Mesenchymal stem cell (in vitro differentiated cells and primary cell): ENCODE measurements at regions not wholly inside any gene's neighbourhood (a gene's known extent, or its start where the extent isn't known, plus 50 kb on each side); places are given as distances from the start of the nearest gene placed in this dataset.

Experiments used
- DNase-seq: peaks from one replicate; pipeline ENCODE4 v3.0.0-alpha.2; 2013
- H2AFZ ChIP-seq: one replicate; pipeline ENCODE4 v1.6.1; 2013; ENCODE audit warnings: low read depth, mild to moderate bottlenecking, control low read depth, inconsistent platforms, low read length, moderate library complexity
- H2AK5ac ChIP-seq: 2 replicates; pipeline ENCODE4 v1.6.1; 2013; ENCODE audit warnings: low read length, moderate library complexity, mild to moderate bottlenecking, inconsistent platforms; ENCODE audit not compliant: severe bottlenecking
- H2BK120ac ChIP-seq: one replicate; pipeline ENCODE4 v1.6.1; 2013; ENCODE audit warnings: low read depth, mild to moderate bottlenecking, inconsistent platforms, low read length, moderate library complexity
- H2BK12ac ChIP-seq, 2 experiments: one replicate each; pipeline ENCODE4 v1.6.1; 2013; ENCODE audit warnings: inconsistent platforms in 2 of 2, low read length in 2 of 2, mild to moderate bottlenecking in 2 of 2, moderate library complexity in 2 of 2, control low read depth in 1 of 2
- H2BK15ac ChIP-seq: one replicate; pipeline ENCODE4 v1.6.1; 2013; ENCODE audit warnings: mild to moderate bottlenecking, low read depth, inconsistent platforms; ENCODE audit not compliant: poor library complexity, severe bottlenecking
- H2BK5ac ChIP-seq: 2 replicates; pipeline ENCODE4 v1.6.1; 2013; ENCODE audit warnings: low read depth, mild to moderate bottlenecking, low read length, control low read depth, inconsistent platforms; ENCODE audit not compliant: poor library complexity, severe bottlenecking
- H3K14ac ChIP-seq, 2 experiments: one replicate each; pipeline ENCODE4 v1.6.1; 2013; ENCODE audit warnings: inconsistent platforms in 2 of 2, low read length in 2 of 2, control low read depth in 1 of 2, mild to moderate bottlenecking in 1 of 2, moderate library complexity in 1 of 2
- H3K18ac ChIP-seq, 2 experiments: one replicate each; pipeline ENCODE4 v1.6.1; 2013; ENCODE audit warnings: inconsistent platforms in 2 of 2, low read length in 2 of 2, control low read depth in 1 of 2, low read depth in 1 of 2, mild to moderate bottlenecking in 1 of 2
- H3K23ac ChIP-seq, 2 experiments: one replicate each; pipeline ENCODE4 v1.6.1; 2013; ENCODE audit warnings: inconsistent platforms in 2 of 2, low read length in 2 of 2, mild to moderate bottlenecking in 2 of 2, moderate library complexity in 2 of 2, control low read depth in 1 of 2
- H3K27ac ChIP-seq: 2 replicates; pipeline ENCODE4 v1.5.1; 2013; ENCODE audit warnings: mild to moderate bottlenecking, moderate library complexity, low read length, control low read depth, inconsistent platforms; ENCODE audit not compliant: poor library complexity, severe bottlenecking
- H3K27me3 ChIP-seq, 2 experiments: 2 replicates each; pipeline versions ENCODE4 v1.6.1 to v1.7.0; 2013; ENCODE audit warnings: low read length in 2 of 2, mild to moderate bottlenecking in 2 of 2, moderate library complexity in 2 of 2, control low read depth in 1 of 2, inconsistent platforms in 1 of 2; ENCODE audit not compliant: control insufficient read depth in 1 of 2, insufficient read depth in 1 of 2
- H3K36me3 ChIP-seq, 2 experiments: 2 replicates each; pipeline versions ENCODE4 v1.6.1 to v1.7.0; 2013; ENCODE audit warnings: low read length in 2 of 2, control low read depth in 1 of 2, inconsistent platforms in 1 of 2, low read depth in 1 of 2, mild to moderate bottlenecking in 1 of 2; ENCODE audit not compliant: insufficient read depth in 2 of 2, control insufficient read depth in 1 of 2
- H3K4ac ChIP-seq, 2 experiments: one replicate each; pipeline ENCODE4 v1.6.1; 2013; ENCODE audit warnings: inconsistent platforms in 2 of 2, low read length in 2 of 2, mild to moderate bottlenecking in 2 of 2, moderate library complexity in 2 of 2, control low read depth in 1 of 2, low read depth in 1 of 2
- H3K4me1 ChIP-seq: 2 replicates; pipeline ENCODE4 v1.6.1; 2013; ENCODE audit warnings: low read depth, low read length, control low read depth; ENCODE audit not compliant: control insufficient read depth, insufficient read depth
- H3K4me2 ChIP-seq: 2 replicates; pipeline ENCODE4 v1.6.1; 2013; ENCODE audit warnings: low read length, mild to moderate bottlenecking, inconsistent platforms; ENCODE audit not compliant: poor library complexity, severe bottlenecking
- H3K4me3 ChIP-seq, 2 experiments: 2 replicates each; pipeline versions ENCODE4 v1.5.1 to v1.7.0; 2013; ENCODE audit warnings: low read length in 2 of 2, mild to moderate bottlenecking in 2 of 2, control low read depth in 1 of 2, low read depth in 1 of 2; ENCODE audit not compliant: insufficient read depth in 1 of 2
- H3K79me1 ChIP-seq: replicated peaks from 2 replicates; pipeline ENCODE4 v1.6.1; 2013; ENCODE audit warnings: mild to moderate bottlenecking, control low read depth, low read length, inconsistent platforms; ENCODE audit not compliant: poor library complexity, severe bottlenecking
- H3K9ac ChIP-seq: 2 replicates; pipeline ENCODE4 v1.7.0; 2013; ENCODE audit warnings: mild to moderate bottlenecking, low read length, moderate library complexity
- H3K9me3 ChIP-seq: 2 replicates; pipeline ENCODE4 v1.7.0; 2013; ENCODE audit warnings: mild to moderate bottlenecking, low read length; ENCODE audit not compliant: control insufficient read depth
- H4K8ac ChIP-seq: one replicate; pipeline ENCODE4 v1.6.1; 2013; ENCODE audit warnings: inconsistent platforms, mild to moderate bottlenecking, low read length, moderate library complexity
- H4K91ac ChIP-seq: one replicate; pipeline ENCODE4 v1.6.1; 2013; ENCODE audit warnings: mild to moderate bottlenecking, low read length, inconsistent platforms
- WGBS: methylation state at CpG from one replicate; pipeline ENCODE4 v1.1.7; 2013; ENCODE audit warnings: mixed read lengths; 5-methylcytosine and 5-hydroxymethylcytosine counted together

DNA sequence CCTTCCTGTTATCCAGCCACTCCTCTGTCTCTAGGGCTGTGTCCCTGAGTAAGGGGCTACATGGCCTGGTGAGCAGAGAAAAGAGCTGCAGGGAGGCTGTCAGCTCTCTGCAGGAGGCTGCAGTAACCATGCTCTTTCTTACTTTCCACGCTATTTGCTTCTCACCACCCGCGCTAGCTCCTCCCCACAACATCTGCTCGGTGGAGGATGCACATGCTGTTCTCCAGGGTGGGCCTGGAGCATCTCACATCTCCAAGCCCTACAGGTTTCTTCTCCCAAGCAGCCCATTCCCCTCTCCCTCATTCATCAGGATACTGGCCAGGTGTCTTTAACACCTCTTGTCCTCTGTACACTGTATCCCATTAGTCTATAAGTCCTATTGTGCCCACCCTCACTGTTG is 103.8 kb downstream of the IER5 start:
- H3K36me3 ChIP-seq, result no peaks in the 10 kb centered on the region
- H3K14ac ChIP-seq, result no peak overlapping the region
- H2BK12ac ChIP-seq, result no peak overlapping the region
- no peak overlapping the region for H3K18ac ChIP-seq
- H3K79me1 ChIP-seq, result no peaks in the 10 kb centered on the region
- no peak overlapping the region for H3K4me3 ChIP-seq
- no peak overlapping the region for H4K8ac ChIP-seq
- no peak overlapping the region for H3K27ac ChIP-seq
- H4K91ac ChIP-seq, result no peak overlapping the region
- no peak overlapping the region for H3K4ac ChIP-seq
- H2BK5ac ChIP-seq, result no peak overlapping the region
- no peak overlapping the region for H3K4me2 ChIP-seq
- H3K23ac ChIP-seq, result no peak overlapping the region
- H3K9ac ChIP-seq, result no peak overlapping the region
- H2BK120ac ChIP-seq, result no peak overlapping the region
- no peak overlapping the region for H2BK15ac ChIP-seq
- H2AK5ac ChIP-seq, result no peak overlapping the region
- peaks cover 5% of the 10 kb centered on the region for H3K4me1 ChIP-seq
- no peak overlapping the region for H2AFZ ChIP-seq
- DNase-seq, result no peak
- no peaks in the 10 kb centered on the region for H3K9me3 ChIP-seq
- WGBS, result 88% methylated on average over 4 of the region's 4 CpGs
- H3K27me3 ChIP-seq, result peaks cover 17 to 46% of the 10 kb centered on the region in 2 experiments

DNA sequence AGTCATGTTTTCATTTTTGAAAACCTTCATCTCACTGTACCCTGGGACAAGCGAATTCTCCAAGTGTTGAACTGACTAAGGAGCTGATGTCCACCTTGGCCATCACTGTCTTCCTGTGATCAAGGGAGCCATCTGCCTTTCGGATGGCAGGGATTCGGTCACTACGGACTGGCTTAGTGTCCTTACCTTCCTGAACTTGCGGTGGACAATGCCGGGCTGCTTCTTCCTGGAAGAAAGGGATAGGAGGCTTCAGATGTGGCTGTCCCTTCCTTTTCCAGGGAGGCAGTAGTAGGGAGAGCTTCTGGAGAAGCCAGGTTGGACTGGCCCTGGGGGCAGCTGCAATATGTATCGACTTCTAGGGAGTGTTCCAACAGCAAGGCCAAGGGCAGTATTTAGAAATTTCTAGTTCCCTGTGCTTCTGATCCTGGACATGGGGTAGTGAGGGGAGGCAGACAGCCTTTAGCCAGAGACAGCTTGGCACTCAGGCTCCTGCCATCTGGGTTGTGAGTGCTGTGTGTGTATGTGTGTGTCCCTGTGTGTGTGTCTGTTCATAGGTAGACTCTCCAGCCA is 114.6 kb downstream of the IER5 start:
- Histone ChIP-seq H3K18ac (no peak overlapping the region), H4K91ac (no peak overlapping the region)

DNA sequence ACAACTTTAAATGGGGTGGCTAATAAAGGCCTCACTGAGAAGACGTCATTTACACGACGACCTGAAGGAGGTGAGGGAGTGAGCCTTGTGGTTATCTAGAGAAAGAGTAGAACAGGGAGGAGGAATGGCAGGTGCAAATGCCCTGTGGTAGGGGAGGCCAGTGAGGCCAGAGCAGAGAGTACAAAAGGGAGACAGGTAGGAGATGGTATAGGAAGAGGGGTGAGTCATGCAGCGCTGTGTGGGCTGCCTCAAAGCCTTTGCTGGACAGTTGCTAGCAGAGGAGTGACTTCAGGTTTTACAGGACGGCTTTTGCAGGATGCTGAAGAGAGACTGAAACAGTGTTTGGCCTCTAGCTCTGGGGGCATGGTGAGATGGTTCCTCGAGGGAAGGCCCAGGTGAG is 116.0 kb downstream of the IER5 start:
- Histone ChIP-seq H3K4me2 (no peak overlapping the region), H3K79me1 (no peaks in the 10 kb centered on the region), H3K23ac (no peak overlapping the region), H3K9ac (no peak overlapping the region), H4K8ac (no peak overlapping the region), H3K36me3 (no peaks in the 10 kb centered on the region), H3K4me1 (no peaks in the 10 kb centered on the region), H3K4me3 (no peak overlapping the region), H2BK12ac (no peak overlapping the region), H3K27me3 (peaks cover 14 to 48% of the 10 kb centered on the region in 2 experiments), H3K9me3 (no peaks in the 10 kb centered on the region), H2BK120ac (no peak overlapping the region), H2BK15ac (no peak overlapping the region), H2AFZ (no peak overlapping the region), H3K18ac (no peak overlapping the region), H2AK5ac (no peak overlapping the region), H2BK5ac (no peak overlapping the region), H3K27ac (no peak overlapping the region), H3K14ac (no peak overlapping the region), H3K4ac (no peak overlapping the region), H4K91ac (peak overlapping the region; percentile 12)
- 77% methylated on average over 6 of the region's 6 CpGs for WGBS
- DNase-seq, result no peak

More for the DNA sequence above, 114.6 kb downstream of the IER5 start:
- no peak for DNase-seq
- H3K36me3 ChIP-seq, result no peaks in the 10 kb centered on the region
- no peak overlapping the region for H2BK15ac ChIP-seq
- no peak overlapping the region for H2AFZ ChIP-seq
- no peak overlapping the region for H4K8ac ChIP-seq
- H3K4me1 ChIP-seq, result no peaks in the 10 kb centered on the region
- H3K27me3 ChIP-seq, result peaks cover 10 to 42% of the 10 kb centered on the region in 2 experiments
- H2BK120ac ChIP-seq, result no peak overlapping the region
- H3K14ac ChIP-seq, result no peak overlapping the region
- no peak overlapping the region for H3K4me2 ChIP-seq
- H3K9me3 ChIP-seq, result no peaks in the 10 kb centered on the region
- H3K23ac ChIP-seq, result no peak overlapping the region
- no peak overlapping the region for H3K4me3 ChIP-seq
- 70% methylated on average over 7 of the region's 7 CpGs for WGBS
- no peaks in the 10 kb centered on the region for H3K79me1 ChIP-seq
- H3K4ac ChIP-seq, result no peak overlapping the region
- H2AK5ac ChIP-seq, result no peak overlapping the region
- no peak overlapping the region for H3K27ac ChIP-seq
- H2BK5ac ChIP-seq, result no peak overlapping the region
- H2BK12ac ChIP-seq, result no peak overlapping the region
- no peak overlapping the region for H3K9ac ChIP-seq

DNA sequence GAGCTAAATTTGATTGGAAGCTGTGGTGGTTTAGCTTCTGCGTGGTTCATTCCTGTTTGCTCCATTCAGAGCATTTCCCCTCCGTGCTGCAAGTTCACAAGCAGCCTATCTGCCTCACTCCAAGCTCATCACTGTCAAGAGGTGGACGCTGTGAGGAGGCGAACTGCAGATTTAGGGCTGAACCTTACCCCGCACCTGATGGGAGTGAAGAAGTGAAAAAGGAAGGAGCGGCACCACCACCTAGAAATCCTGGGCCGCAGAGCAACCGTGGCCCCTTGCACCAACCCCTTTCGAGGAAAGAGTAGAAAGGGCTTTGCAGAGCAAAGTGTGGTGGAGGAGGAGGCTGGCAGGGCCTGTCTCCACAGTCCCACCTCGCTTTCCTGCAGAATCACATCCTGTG is 117.4 kb downstream of the IER5 start:
- Histone ChIP-seq H4K8ac (no peak overlapping the region), H3K9me3 (no peaks in the 10 kb centered on the region)
- no peak for DNase-seq

More for the DNA sequence above, 117.4 kb downstream of the IER5 start:
- Histone ChIP-seq H2BK12ac (no peak overlapping the region), H3K4me1 (no peaks in the 10 kb centered on the region), H3K9ac (no peak overlapping the region), H3K36me3 (no peaks in the 10 kb centered on the region), H2AK5ac (no peak overlapping the region), H3K4me3 (no peak overlapping the region), H3K79me1 (no peaks in the 10 kb centered on the region), H3K18ac (no peak overlapping the region), H3K27me3 (peaks cover 14 to 59% of the 10 kb centered on the region in 2 experiments), H4K91ac (no peak overlapping the region), H2AFZ (no peak overlapping the region), H2BK5ac (no peak overlapping the region), H2BK120ac (no peak overlapping the region), H3K4me2 (no peak overlapping the region), H3K23ac (no peak overlapping the region), H3K14ac (no peak overlapping the region), H2BK15ac (no peak overlapping the region), H3K4ac (no peak overlapping the region), H3K27ac (no peak overlapping the region)
- 55% methylated on average over 10 of the region's 10 CpGs for WGBS
